Effector memory CD8-positive, alpha-beta T cell (primary cell): ENCODE measurements at regions not wholly inside any gene's neighbourhood (a gene's known extent, or its start where the extent isn't known, plus 50 kb on each side); places are given as distances from the start of the nearest gene placed in this dataset.
"Not testable (repeated sequence)": the region's sequence is repeated elsewhere in the genome, so short reads cannot be mapped to it uniquely, and the experiment has no call there.

Source experiments
- ATAC-seq: fragments of 150-1000 bp; cut with Tn5 transposase; replicated peaks from 2 replicates; pipeline ENCODE4 v1.10.0; 2021; ENCODE audit warnings: mild to moderate bottlenecking, moderate library complexity
- DNase-seq, 3 experiments: peaks; one replicate each; pipeline ENCODE4 v3.0.0; 2021
- H3K27ac Mint-ChIP-seq, 2 donors: one replicate each; pipeline ENCODE4 v1.8.0; 2022; ENCODE audit warnings: mild to moderate bottlenecking in 2 of 2, mixed read lengths in 2 of 2, moderate library complexity in 2 of 2
- H3K27me3 Mint-ChIP-seq, 2 donors: one replicate each; pipeline ENCODE4 v1.8.0; 2022; ENCODE audit warnings: mixed read lengths in 2 of 2
- H3K36me3 Mint-ChIP-seq: one replicate; pipeline ENCODE4 v1.8.0; 2022; ENCODE audit warnings: mild to moderate bottlenecking, moderate library complexity, mixed read lengths; ENCODE audit not compliant: insufficient read depth
- H3K4me1 Mint-ChIP-seq, 2 donors: one replicate each; pipeline ENCODE4 v1.8.0; 2022; ENCODE audit warnings: low read depth in 2 of 2, mixed read lengths in 2 of 2
- H3K4me3 Mint-ChIP-seq, 2 donors: one replicate each; pipeline ENCODE4 v1.8.0; 2022; ENCODE audit warnings: mild to moderate bottlenecking in 2 of 2, mixed read lengths in 2 of 2, moderate library complexity in 2 of 2
- H3K9me3 Mint-ChIP-seq, 2 donors: one replicate each; pipeline ENCODE4 v1.8.0; 2022; ENCODE audit warnings: mixed read lengths in 2 of 2

DNA sequence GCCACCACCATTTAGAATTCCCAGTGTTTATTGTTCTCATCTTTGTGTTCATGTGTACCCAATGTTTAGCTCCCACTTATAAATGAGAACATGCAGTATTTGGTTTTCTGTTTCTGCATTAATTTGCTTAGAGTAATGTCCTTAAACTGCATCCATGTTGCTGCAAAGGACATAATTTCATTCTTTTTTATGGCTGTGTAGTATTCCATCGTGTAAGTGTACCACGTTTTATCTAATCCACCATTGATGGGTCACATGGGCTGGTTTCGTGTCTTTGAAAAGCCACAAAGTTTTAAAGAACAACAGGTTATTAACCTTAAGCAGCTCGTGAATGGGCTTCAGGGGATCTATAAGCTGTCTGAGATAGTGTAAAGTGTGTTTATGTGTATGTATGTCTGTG, 125.2 kb upstream of the CDIN1 start:
- H3K4me1 Mint-ChIP-seq, result not testable (repeated sequence)

DNA sequence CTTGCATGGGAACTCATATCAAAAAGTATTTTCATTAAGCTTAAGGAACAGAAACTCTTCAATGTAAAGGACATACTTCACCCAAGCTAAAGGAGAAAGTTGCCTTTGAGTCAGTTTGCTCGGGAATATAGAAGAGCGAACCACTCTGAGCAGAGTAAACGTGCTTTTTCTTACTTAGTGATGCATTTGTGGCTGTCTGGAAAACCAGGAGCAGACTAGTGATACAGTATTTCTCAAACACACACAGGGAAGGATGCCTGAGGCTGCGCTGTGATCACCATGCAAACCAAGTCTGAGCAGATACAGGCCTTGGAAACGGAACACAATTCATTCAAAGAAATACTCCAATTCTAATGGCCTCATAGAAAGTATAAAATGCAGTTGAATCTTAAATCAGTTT, 121.0 kb upstream of the CDIN1 start:
- no peak for DNase-seq
- no peak for ATAC-seq

More for the DNA sequence above, 125.2 kb upstream of the CDIN1 start:
- H3K9me3 Mint-ChIP-seq, H3K4me3 Mint-ChIP-seq, DNase-seq, H3K36me3 Mint-ChIP-seq, H3K27me3 Mint-ChIP-seq, H3K27ac Mint-ChIP-seq, ATAC-seq: not testable (repeated sequence)

DNA sequence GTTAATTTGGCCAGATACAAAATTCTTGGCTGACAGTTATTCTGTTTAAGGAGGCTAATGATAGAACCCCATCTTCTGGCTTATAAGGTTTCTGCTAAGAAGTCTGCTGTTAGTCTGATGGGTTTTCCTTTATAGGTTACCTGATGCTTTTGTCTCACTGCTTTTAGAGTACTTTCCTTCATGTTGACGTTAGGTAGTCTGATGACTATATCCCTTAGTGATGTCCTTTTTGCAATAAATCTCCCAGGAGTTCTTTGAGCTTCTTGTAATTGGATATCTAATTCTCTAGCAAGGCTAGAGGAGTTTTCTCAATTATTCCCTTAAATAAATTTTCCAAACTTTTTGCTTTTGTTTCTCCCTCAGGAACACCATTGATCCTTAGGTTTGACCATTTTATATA, 114.1 kb upstream of the CDIN1 start:
- Mint-ChIP-seq H3K36me3 (no peaks in the 10 kb centered on the region), H3K27me3 (no peaks in the 10 kb centered on the region), H3K27ac (no peak overlapping the region), H3K4me3 (no peak overlapping the region), H3K9me3 (peaks cover 0 to 9% of the 10 kb centered on the region in 2 donors), H3K4me1 (no peaks in the 10 kb centered on the region)
- ATAC-seq (no peak), DNase-seq (no peak)

More for the DNA sequence above, 121.0 kb upstream of the CDIN1 start:
- H3K27ac Mint-ChIP-seq, result no peak overlapping the region
- H3K4me1 Mint-ChIP-seq, result no peaks in the 10 kb centered on the region
- H3K36me3 Mint-ChIP-seq, result no peaks in the 10 kb centered on the region
- H3K27me3 Mint-ChIP-seq, result no peaks in the 10 kb centered on the region
- H3K4me3 Mint-ChIP-seq, result no peak overlapping the region
- peaks cover 3 to 9% of the 10 kb centered on the region in 2 donors for H3K9me3 Mint-ChIP-seq

- no peaks in the 10 kb centered on the region for H3K9me3 Mint-ChIP-seq
- no peak overlapping the region for H3K27ac Mint-ChIP-seq
- no peaks in the 10 kb centered on the region for H3K4me1 Mint-ChIP-seq
- ATAC-seq, result no peak
- no peak for DNase-seq
- H3K27me3 Mint-ChIP-seq, result no peaks in the 10 kb centered on the region
- H3K4me3 Mint-ChIP-seq, result no peak overlapping the region
- H3K36me3 Mint-ChIP-seq, result no peaks in the 10 kb centered on the region
These were observed 110.7 kb upstream of the CDIN1 start for GRCh38 chr15:36468746-36469145.

GRCh38 chr15:36469311-36469966, 110.0 kb upstream of the CDIN1 start:
- DNase-seq, result no peak
- Mint-ChIP-seq H3K27ac (no peak overlapping the region), H3K4me3 (no peak overlapping the region), H3K27me3 (no peaks in the 10 kb centered on the region), H3K9me3 (no peaks in the 10 kb centered on the region), H3K36me3 (no peaks in the 10 kb centered on the region), H3K4me1 (no peaks in the 10 kb centered on the region)
- no peak for ATAC-seq

DNA sequence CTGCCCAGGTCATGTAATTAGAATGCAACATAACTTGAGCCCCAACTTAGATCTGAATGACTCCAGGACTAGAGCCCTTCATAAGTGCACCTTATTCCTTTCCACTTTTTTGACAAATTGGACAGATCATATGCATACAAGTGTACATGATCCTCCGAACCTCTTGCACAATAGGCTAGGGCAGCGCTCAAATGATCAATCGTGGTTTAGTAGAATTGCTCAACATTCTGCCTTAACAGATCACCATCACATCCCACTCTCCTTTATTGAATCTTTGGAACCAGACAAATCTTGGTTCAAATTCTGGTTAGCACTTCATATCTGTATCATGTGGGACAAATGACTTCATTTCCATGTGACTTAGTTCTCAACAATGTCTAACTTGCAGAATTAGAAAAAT, 106.8 kb upstream of the CDIN1 start:
- no peak for ATAC-seq
- Mint-ChIP-seq H3K4me1 (no peaks in the 10 kb centered on the region), H3K27ac (no peak overlapping the region)

DNA sequence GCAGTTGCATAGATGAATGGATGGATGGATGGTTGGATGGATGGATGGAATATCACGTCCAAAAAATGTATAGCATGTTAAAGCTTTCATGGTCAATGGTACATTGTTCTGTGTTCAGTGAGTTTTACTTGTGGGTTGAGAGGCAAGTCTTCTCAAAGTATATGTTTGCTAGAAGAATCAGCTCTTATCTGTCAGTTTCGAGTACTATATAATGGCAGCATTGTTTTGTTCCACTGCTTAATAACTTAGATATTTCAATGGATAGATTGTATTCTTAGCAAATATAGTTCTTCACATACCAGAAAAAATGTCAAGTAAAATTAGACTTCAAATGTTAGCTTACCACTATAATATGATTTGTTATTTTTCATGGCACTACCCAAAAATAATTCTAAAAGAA, 100.9 kb upstream of the CDIN1 start:
- ATAC-seq (no peak), DNase-seq (no peak)
- Mint-ChIP-seq H3K27me3 (no peaks in the 10 kb centered on the region), H3K36me3 (no peaks in the 10 kb centered on the region), H3K27ac (no peak overlapping the region), H3K4me3 (no peak overlapping the region), H3K9me3 (no peaks in the 10 kb centered on the region), H3K4me1 (no peaks in the 10 kb centered on the region)

More for the DNA sequence above, 106.8 kb upstream of the CDIN1 start:
- H3K36me3 Mint-ChIP-seq, result no peaks in the 10 kb centered on the region
- H3K9me3 Mint-ChIP-seq, result no peaks in the 10 kb centered on the region
- H3K27me3 Mint-ChIP-seq, result no peaks in the 10 kb centered on the region
- DNase-seq, result no peak
- no peak overlapping the region for H3K4me3 Mint-ChIP-seq

GRCh38 chr15:36479200-36479896, 100.1 kb upstream of the CDIN1 start:
- no peaks in the 10 kb centered on the region for H3K9me3 Mint-ChIP-seq
- H3K4me3 Mint-ChIP-seq, result no peak overlapping the region
- no peak for ATAC-seq
- H3K27ac Mint-ChIP-seq, result no peak overlapping the region
- DNase-seq, result no peak
- H3K27me3 Mint-ChIP-seq, result no peaks in the 10 kb centered on the region
- no peaks in the 10 kb centered on the region for H3K4me1 Mint-ChIP-seq
- H3K36me3 Mint-ChIP-seq, result no peaks in the 10 kb centered on the region

- no peak overlapping the region for H3K27ac Mint-ChIP-seq
- H3K27me3 Mint-ChIP-seq, result no peaks in the 10 kb centered on the region
- H3K36me3 Mint-ChIP-seq, result no peaks in the 10 kb centered on the region
- no peak overlapping the region for H3K4me3 Mint-ChIP-seq
- H3K4me1 Mint-ChIP-seq, result no peaks in the 10 kb centered on the region
- H3K9me3 Mint-ChIP-seq, result no peaks in the 10 kb centered on the region
- DNase-seq (no peak), ATAC-seq (no peak)
These were observed 98.3 kb upstream of the CDIN1 start for GRCh38 chr15:36481156-36481555.

- H3K9me3 Mint-ChIP-seq, result no peaks in the 10 kb centered on the region
- no peaks in the 10 kb centered on the region for H3K27me3 Mint-ChIP-seq
- H3K4me3 Mint-ChIP-seq, result no peak overlapping the region
- no peak overlapping the region for H3K27ac Mint-ChIP-seq
- DNase-seq (no peak), ATAC-seq (no peak)
- H3K36me3 Mint-ChIP-seq, result no peaks in the 10 kb centered on the region
- no peaks in the 10 kb centered on the region for H3K4me1 Mint-ChIP-seq
These were observed 96.0 kb upstream of the CDIN1 start for GRCh38 chr15:36483409-36483808.

DNA sequence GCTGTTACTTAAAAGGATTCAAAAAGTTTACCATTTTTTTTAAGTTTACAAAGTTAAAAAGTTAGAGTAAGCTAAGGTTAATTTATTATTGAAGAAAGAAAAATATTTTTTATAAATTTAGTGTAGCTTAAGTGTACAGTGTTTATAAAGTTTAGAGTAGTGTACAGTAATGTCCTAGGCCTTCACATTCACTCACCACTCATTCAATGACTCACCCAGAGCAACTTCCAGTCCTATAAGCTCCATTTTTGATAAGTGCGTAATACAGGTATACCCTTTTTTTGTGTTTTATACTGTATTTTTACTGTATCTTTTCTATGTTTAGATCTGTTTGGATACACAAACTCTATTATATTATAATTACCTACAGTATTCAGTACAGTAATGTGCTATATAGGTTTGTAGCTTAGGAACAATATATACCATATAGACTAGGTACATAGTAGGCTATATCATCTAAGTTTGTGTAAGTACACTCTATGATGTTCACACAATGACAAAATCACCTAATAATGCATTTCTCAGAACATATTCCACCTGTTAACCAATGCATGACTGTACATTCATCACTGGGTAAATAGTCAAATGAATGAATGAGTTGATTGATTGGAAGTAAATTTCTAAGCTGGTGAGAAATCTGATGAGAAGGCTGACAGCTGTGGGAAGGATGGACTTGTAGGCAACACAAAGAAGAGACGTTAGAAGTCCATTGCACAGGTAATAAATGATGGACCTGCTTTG, 95.2 kb upstream of the CDIN1 start:
- DNase-seq (no peak), ATAC-seq (no peak)
- H3K27ac Mint-ChIP-seq, result no peak overlapping the region
- H3K27me3 Mint-ChIP-seq, result no peaks in the 10 kb centered on the region
- no peaks in the 10 kb centered on the region for H3K9me3 Mint-ChIP-seq
- H3K36me3 Mint-ChIP-seq, result no peaks in the 10 kb centered on the region
- no peaks in the 10 kb centered on the region for H3K4me1 Mint-ChIP-seq
- no peak overlapping the region for H3K4me3 Mint-ChIP-seq

DNA sequence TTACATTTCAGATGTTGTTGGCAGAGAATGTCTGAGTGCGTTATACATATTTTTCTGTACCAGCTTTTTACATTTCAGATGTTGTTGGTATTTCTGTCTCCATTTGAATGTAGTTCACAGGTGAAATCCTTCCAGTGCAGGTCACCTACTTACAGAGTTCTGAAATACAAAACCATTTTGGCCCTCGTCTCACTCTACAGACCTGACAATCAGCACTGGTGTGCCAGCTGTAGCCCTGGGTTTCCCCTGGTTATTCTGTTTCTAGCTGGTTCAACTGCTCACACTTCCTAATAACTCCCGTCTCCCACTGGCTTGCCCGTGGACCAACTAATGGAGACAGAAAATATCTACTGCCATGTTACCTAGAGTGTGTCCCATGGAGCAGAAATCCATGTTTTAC, 87.5 kb upstream of the CDIN1 start:
- no peaks in the 10 kb centered on the region for H3K4me1 Mint-ChIP-seq
- H3K4me3 Mint-ChIP-seq, result no peak overlapping the region
- peaks cover 6 to 7% of the 10 kb centered on the region in 2 donors for H3K27me3 Mint-ChIP-seq
- no peak for DNase-seq
- H3K27ac Mint-ChIP-seq, result no peak overlapping the region
- ATAC-seq, result no peak
- H3K36me3 Mint-ChIP-seq, result no peaks in the 10 kb centered on the region
- no peaks in the 10 kb centered on the region for H3K9me3 Mint-ChIP-seq

DNA sequence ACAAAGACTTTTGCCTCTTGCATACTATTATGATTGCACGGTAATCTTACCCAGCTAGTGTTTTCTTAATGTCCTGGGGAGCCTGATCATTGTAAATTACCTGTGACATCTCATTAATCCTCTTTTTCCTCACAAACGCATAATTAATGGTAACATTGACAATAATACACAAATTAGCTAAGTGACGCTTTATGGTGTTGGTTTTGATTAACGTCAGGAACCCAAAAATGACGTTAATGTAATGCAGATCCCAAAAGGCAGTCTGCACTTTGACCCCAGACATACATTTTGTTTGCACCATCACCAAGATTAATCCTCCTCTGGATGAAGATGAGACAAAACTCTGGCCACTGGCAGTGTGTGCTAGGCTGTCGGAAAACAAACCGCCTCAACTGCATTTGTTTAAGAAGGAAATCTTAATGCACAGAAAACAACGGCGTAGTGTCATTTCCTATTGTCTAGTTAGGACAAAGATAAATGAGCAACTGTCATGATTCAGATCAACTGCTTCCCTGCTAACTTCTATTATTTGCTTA, 83.9 kb upstream of the CDIN1 start:
- Mint-ChIP-seq H3K9me3 (no peaks in the 10 kb centered on the region), H3K27ac (no peak overlapping the region), H3K27me3 (peaks cover 6 to 7% of the 10 kb centered on the region in 2 donors), H3K4me3 (no peak overlapping the region), H3K36me3 (no peaks in the 10 kb centered on the region), H3K4me1 (no peaks in the 10 kb centered on the region)
- no peak for DNase-seq
- ATAC-seq, result no peak

- Mint-ChIP-seq H3K27ac (no peak overlapping the region), H3K4me3 (no peak overlapping the region), H3K36me3 (no peaks in the 10 kb centered on the region), H3K27me3 (peaks cover 7 to 11% of the 10 kb centered on the region in 2 donors), H3K4me1 (no peaks in the 10 kb centered on the region), H3K9me3 (no peaks in the 10 kb centered on the region)
- ATAC-seq (no peak), DNase-seq (no peak)
These were observed 81.5 kb upstream of the CDIN1 start for GRCh38 chr15:36497901-36498300.
